ENCODE measurements at regions not wholly inside any gene's neighbourhood (a gene's known extent, or its start where the extent isn't known, plus 50 kb on each side); places are given as distances from the start of the nearest gene placed in this dataset.
"Not testable (repeated sequence)": the region's sequence is repeated elsewhere in the genome, so short reads cannot be mapped to it uniquely, and the experiment has no call there.

GRCh38 chr1:89436856-89437255 lies 73.0 kb downstream of the GBP6 start:
- Mint-ChIP-seq H3K36me3 (ENCODE audit: low read depth) (no peaks in the 10 kb centered on the region), H3K27ac (no peak overlapping the region), H3K4me1 (no peaks in the 10 kb centered on the region), H3K27me3 (ENCODE audit: insufficient read depth) (no peaks in the 10 kb centered on the region), H3K9me3 (peaks cover 37% of the 10 kb centered on the region), H3K4me3 (no peak overlapping the region)
- Histone ChIP-seq H3K4me3 (ENCODE audit: low read length) (no peak overlapping the region), H3K9ac (ENCODE audit: extremely low read depth, low read length, poor library complexity, severe bottlenecking) (no peak overlapping the region), H3K9me3 (ENCODE audit: control insufficient read depth, low read length) (peaks cover 25% of the 10 kb centered on the region), H3K27me3 (ENCODE audit: control insufficient read depth, insufficient read depth, low read length, poor library complexity, severe bottlenecking) (no peaks in the 10 kb centered on the region), H3K4me1 (ENCODE audit: control insufficient read depth, insufficient read depth, low read length) (no peaks in the 10 kb centered on the region), H3K27ac (ENCODE audit: low read depth, low read length) (no peak overlapping the region), H3K36me3 (ENCODE audit: control insufficient read depth, insufficient read depth, low read length) (no peaks in the 10 kb centered on the region)
- TF ChIP-seq CTCF (conservative IDR thresholded peaks at IDR 0.05), result no peak
- no peak for DNase-seq
- WGBS, 2 experiments (ENCODE audit: insufficient coverage in 1 of 2, insufficient read length in 1 of 2), result 85 to 92% methylated on average over 2 to 7 of the region's 7 CpGs

GRCh38 chr1:89438301-89438700 lies 74.4 kb downstream of the GBP6 start:
- not testable (repeated sequence) for H3K4me1 ChIP-seq (ENCODE audit: control insufficient read depth, insufficient read depth, low read length); H3K9ac ChIP-seq (ENCODE audit: extremely low read depth, low read length, poor library complexity, severe bottlenecking); H3K27me3 ChIP-seq (ENCODE audit: control insufficient read depth, insufficient read depth, low read length, poor library complexity, severe bottlenecking); H3K4me1 Mint-ChIP-seq; H3K27ac ChIP-seq (ENCODE audit: low read depth, low read length); H3K27ac Mint-ChIP-seq; H3K36me3 Mint-ChIP-seq (ENCODE audit: low read depth); H3K36me3 ChIP-seq (ENCODE audit: control insufficient read depth, insufficient read depth, low read length); DNase-seq; H3K27me3 Mint-ChIP-seq (ENCODE audit: insufficient read depth); H3K4me3 ChIP-seq (ENCODE audit: low read length); H3K4me3 Mint-ChIP-seq
- peaks cover 25% of the 10 kb centered on the region for H3K9me3 ChIP-seq (ENCODE audit: control insufficient read depth, low read length)
- 93 to 96% methylated on average over 3 to 5 of the region's 5 CpGs for WGBS, 2 experiments (ENCODE audit: insufficient coverage in 1 of 2, insufficient read length in 1 of 2)
- H3K9me3 Mint-ChIP-seq, result peaks cover 40% of the 10 kb centered on the region

- Histone ChIP-seq H3K4me3 (ENCODE audit: low read length) (no peak overlapping the region), H3K9me3 (ENCODE audit: control insufficient read depth, low read length) (peaks cover 25% of the 10 kb centered on the region)
- no peak overlapping the region for H3K27ac Mint-ChIP-seq
Observed at GRCh38 chr1:89440911-89441310, 77.1 kb downstream of the GBP6 start.

More at GRCh38 chr1:89440911-89441310, 77.1 kb downstream of the GBP6 start:
- peaks cover 40% of the 10 kb centered on the region for H3K9me3 Mint-ChIP-seq
- no peaks in the 10 kb centered on the region for H3K27me3 Mint-ChIP-seq (ENCODE audit: insufficient read depth)
- Histone ChIP-seq H3K27me3 (ENCODE audit: control insufficient read depth, insufficient read depth, low read length, poor library complexity, severe bottlenecking) (no peaks in the 10 kb centered on the region), H3K9ac (ENCODE audit: extremely low read depth, low read length, poor library complexity, severe bottlenecking) (no peak overlapping the region), H3K36me3 (ENCODE audit: control insufficient read depth, insufficient read depth, low read length) (no peaks in the 10 kb centered on the region), H3K4me1 (ENCODE audit: control insufficient read depth, insufficient read depth, low read length) (no peaks in the 10 kb centered on the region), H3K27ac (ENCODE audit: low read depth, low read length) (no peak overlapping the region)
- no peaks in the 10 kb centered on the region for H3K4me1 Mint-ChIP-seq
- H3K4me3 Mint-ChIP-seq, result no peak overlapping the region
- TF ChIP-seq CTCF (conservative IDR thresholded peaks at IDR 0.05), result no peak
- WGBS, 2 experiments (ENCODE audit: insufficient coverage in 1 of 2, insufficient read length in 1 of 2), result 83 to 97% methylated on average over 1 to 2 of the region's 2 CpGs
- no peaks in the 10 kb centered on the region for H3K36me3 Mint-ChIP-seq (ENCODE audit: low read depth)
- DNase-seq, result no peak
